GM10248 (cell line): ENCODE measurements at regions not wholly inside any gene's neighbourhood (a gene's known extent, or its start where the extent isn't known, plus 50 kb on each side); places are given as distances from the start of the nearest gene placed in this dataset.

Source experiments
- CTCF ChIA-PET: fragments of 300-600 bp; sonication (Branson Sonifier 250); formaldehyde crosslinking; extraction: SDS; loops from one replicate; lab custom pipeline; 2021; ENCODE audit warnings: antibody characterized with exemption; lab: Yijun Ruan, JAX
- POLR2A ChIA-PET: fragments of 350-650 bp; sonication (Branson Sonifier 250); formaldehyde crosslinking; extraction: SDS; loops from one replicate; lab custom pipeline; 2020; ENCODE audit warnings: antibody characterized with exemption; lab: Yijun Ruan, JAX
- DNase-seq: peaks from one replicate; pipeline ENCODE4 v3.0.0; 2012; ENCODE audit errors: extremely low spot score
- TF ChIP-seq, protein P1 (sequence below): IDR thresholded peaks from 2 replicates; pipeline ENCODE4 v1.5.1; 2012; ENCODE audit warnings: mild to moderate bottlenecking, low read depth; ENCODE audit errors: extremely low read depth, missing control alignments, control extremely low read depth

DNA sequence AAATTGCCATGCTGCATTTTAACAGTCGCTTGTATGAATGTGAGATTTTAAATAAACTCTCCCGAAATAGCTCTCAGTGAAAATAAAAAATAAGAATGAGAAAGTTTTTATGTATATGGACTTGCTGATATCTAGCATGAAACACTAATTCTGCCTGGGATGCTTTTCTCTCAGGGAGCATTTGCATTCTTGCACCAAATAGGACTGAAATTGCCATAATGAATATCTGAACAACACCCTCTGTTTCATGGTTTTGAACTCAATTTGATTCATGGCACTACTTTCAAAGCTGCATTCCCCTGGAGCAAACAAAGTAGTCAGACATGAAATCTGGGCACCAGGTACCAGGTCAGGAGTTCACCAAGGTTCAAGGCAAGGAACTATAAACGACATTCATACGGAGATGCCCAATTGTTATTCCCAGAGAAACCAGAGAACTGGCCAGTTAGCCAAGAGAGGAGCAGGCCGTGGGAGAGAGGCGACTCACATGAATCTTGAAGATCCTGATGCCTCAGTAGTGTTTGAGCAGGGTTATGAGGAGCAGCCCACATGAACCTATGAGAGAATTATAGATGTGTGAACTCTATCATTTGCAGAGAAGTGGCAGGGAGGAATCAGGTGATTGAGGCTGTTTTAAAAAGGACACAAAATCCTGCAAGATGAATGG lies 270.6 kb upstream of the ZC3H12C start:
- ChIA-PET POLR2A (no interaction called here), CTCF (no interaction called here)
- TF ChIP-seq, protein P1, sequence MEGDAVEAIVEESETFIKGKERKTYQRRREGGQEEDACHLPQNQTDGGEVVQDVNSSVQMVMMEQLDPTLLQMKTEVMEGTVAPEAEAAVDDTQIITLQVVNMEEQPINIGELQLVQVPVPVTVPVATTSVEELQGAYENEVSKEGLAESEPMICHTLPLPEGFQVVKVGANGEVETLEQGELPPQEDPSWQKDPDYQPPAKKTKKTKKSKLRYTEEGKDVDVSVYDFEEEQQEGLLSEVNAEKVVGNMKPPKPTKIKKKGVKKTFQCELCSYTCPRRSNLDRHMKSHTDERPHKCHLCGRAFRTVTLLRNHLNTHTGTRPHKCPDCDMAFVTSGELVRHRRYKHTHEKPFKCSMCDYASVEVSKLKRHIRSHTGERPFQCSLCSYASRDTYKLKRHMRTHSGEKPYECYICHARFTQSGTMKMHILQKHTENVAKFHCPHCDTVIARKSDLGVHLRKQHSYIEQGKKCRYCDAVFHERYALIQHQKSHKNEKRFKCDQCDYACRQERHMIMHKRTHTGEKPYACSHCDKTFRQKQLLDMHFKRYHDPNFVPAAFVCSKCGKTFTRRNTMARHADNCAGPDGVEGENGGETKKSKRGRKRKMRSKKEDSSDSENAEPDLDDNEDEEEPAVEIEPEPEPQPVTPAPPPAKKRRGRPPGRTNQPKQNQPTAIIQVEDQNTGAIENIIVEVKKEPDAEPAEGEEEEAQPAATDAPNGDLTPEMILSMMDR: no peak
- no peak for DNase-seq

DNA sequence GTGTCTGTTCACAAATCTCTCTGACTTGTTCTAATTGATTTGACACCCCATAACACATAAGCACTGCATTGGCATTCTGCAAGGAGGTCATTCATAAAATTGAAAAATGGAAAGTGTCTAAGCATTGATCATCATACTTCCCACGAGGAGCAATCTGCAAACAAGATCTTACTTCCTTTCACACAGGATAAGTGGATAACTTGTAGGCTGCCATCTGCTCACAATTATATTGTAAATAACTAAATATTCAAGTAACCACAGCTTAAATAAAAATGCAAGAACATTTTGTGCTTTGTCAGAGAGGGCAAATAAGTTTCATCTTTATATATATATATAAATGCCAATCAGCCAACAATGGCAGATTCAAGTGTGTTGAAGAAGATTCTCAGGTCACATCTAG lies 264.8 kb upstream of the ZC3H12C start:
- DNase-seq: no peak
- ChIA-PET POLR2A (no interaction called here), CTCF (interaction anchor here (1.1 kb wide), 1 partner anchor 11 kb away, joined by 3 read pairs; no protein-coding TSS in a partner anchor)
- TF ChIP-seq, protein P1: no peak

DNA sequence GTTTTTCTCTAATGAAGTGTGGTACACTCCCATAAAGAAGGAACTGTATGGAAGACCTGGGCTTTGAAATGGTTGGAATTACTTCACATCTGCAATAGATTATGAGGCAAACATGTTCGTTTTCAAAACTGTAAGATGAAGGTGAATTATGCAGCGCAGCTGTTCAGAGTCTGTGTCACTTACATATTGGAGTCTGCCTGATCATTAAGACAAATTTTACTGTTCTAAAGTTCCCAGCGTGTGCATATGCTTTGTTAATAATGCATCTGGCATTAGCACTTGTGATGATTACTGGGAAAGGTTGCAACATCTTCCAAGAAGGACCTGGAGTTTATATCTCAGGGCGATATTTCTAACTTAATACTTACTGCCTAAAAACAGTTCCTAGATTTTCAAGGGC lies 255.2 kb upstream of the ZC3H12C start:
- TF ChIP-seq, protein P1: no peak
- ChIA-PET POLR2A (no interaction called here), CTCF (interaction anchor here (1.1 to 1.7 kb wide), 2 partner anchors 13 to 15 kb away, joined by 5 read pairs; no protein-coding TSS in a partner anchor)
- no peak for DNase-seq

DNA sequence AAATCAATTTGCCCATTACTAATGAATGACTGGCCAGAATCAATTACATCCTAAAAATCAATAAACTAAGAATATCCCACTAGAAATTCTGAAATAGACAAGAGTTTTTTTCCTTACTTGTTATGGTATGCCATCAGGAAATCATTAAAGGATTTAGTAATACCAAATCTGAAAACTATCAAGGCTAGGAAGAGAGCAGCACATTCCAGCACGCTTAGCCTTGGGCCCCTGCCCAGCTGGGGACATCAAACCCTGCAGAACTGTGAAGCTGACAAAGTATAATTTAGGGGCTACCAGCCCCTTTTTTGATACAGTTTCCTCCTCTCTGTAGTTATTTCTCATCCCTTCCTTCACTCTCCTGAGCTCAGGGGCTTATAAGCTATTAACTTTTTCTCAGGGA lies 247.8 kb upstream of the ZC3H12C start:
- TF ChIP-seq, protein P1: no peak
- no peak for DNase-seq
- ChIA-PET POLR2A (no interaction called here), CTCF (interaction anchor here (0.8 to 1.4 kb wide), 2 partner anchors 9 to 94 kb away, joined by 3 read pairs; no protein-coding TSS in a partner anchor)

DNA sequence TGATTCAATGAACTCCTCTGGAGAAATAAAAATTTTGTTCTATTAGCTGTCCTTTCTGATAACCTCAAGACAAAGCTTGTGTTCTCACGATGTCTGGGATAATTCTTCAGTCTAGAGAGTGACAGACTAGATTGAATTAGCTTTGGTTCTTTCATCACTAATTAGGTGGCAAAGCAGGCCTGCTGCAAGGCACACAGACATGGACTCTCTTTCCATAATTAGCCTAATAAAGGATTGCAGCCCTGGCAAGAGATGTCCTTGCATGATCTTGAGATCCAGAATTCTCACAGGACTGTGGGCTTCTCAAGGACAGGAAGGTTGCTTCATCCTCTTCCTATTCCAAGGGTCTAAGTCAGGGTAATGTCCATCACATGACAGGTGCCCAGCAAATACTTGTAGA lies 245.6 kb upstream of the ZC3H12C start:
- ChIA-PET POLR2A (no interaction called here), CTCF (interaction anchor here (1.3 to 1.5 kb wide), 2 partner anchors 13 to 92 kb away, joined by 3 to 6 read pairs; no protein-coding TSS in a partner anchor)
- TF ChIP-seq, protein P1: no peak
- no peak for DNase-seq

DNA sequence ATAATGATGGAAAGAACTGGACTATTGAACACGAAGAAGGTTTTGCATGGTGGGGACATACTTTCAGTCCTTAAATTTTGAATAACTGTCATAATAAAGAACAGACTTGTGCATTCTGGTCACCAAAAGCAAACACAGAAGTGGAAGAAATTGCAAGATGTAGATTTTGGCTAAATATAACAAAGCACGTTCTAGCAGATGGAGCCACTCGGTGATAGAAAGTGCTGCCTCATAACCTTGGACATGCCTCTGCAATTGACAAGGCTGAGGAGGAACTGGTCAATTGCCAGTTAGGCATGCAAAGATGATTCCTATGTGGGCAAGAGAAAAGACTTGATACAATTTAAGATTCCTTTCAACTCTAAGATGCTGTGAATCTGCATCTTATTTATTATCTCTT lies 244.1 kb upstream of the ZC3H12C start:
- ChIA-PET CTCF (interaction anchor here (0.9 to 4.8 kb wide), 3 partner anchors 44 to 173 kb away, joined by 3 to 101 read pairs (median 3); no protein-coding TSS in a partner anchor), POLR2A (no interaction called here)
- TF ChIP-seq, protein P1: no peak

More for the DNA sequence above, 244.1 kb upstream of the ZC3H12C start:
- no peak for DNase-seq
